Bronchial epithelial cell (primary cell): ENCODE measurements at regions not wholly inside any gene's neighbourhood (a gene's known extent, or its start where the extent isn't known, plus 50 kb on each side); places are given as distances from the start of the nearest gene placed in this dataset.

Source experiments
- DNase-seq: peaks from one replicate; pipeline ENCODE4 v3.0.0-alpha.2; 2010; ENCODE audit warnings: low read depth
- FAIRE-seq: peaks from 2 replicates; lab custom pipeline; 2011; peaks lifted over from hg19 to GRCh38; lab: Jason Lieb, UNC
- H3K27me3 ChIP-seq: 2 replicates; pipeline ENCODE4 v1.5.1; 2011; ENCODE audit warnings: low read length; ENCODE audit not compliant: control insufficient read depth, insufficient read depth
- H3K36me3 ChIP-seq: 2 replicates; pipeline ENCODE4 v1.5.1; 2011; ENCODE audit warnings: low read length; ENCODE audit not compliant: control insufficient read depth, insufficient read depth
- H3K4me3 ChIP-seq: 2 replicates; pipeline ENCODE4 v1.5.1; 2011; ENCODE audit warnings: mild to moderate bottlenecking, low read depth, low read length, control low read depth
- TF ChIP-seq, protein P1 (sequence below): IDR thresholded peaks from 2 replicates; pipeline ENCODE4 v1.5.1; 2011; ENCODE audit warnings: mild to moderate bottlenecking, moderate library complexity, low read length, control low read depth, inconsistent platforms; ENCODE audit not compliant: insufficient read depth, severe bottlenecking

DNA sequence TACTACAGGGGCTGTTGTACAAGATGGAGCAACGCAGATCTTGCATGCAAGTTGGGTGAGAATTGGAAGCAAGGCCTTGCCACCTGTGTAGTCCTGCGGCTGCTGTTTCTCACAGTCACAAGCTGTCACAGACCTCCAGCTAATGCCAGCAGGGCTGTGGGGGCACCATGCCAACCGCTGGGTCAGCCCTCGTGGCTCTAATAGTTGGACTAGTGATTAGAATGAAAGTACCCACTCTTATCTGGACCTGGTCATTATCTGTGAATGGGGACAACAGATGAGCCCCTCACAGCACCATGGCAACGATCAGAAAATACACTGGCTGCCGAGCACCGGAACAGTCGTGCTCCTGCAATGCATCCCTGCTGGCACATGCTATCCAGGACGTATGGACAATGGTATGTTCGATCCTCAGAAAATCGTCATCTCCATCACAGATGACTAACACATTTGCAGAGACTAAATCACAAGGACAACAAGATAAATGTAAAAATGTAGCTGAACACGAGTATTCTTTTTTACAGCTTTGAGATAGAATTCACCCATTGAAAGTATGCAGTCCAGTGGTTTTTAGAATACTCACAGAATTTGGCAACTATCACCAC is 80.4 kb upstream of the CALN1 start:
- Histone ChIP-seq H3K4me3 (no peak overlapping the region), H3K36me3 (no peaks in the 10 kb centered on the region), H3K27me3 (no peaks in the 10 kb centered on the region)
- TF ChIP-seq, protein P1, sequence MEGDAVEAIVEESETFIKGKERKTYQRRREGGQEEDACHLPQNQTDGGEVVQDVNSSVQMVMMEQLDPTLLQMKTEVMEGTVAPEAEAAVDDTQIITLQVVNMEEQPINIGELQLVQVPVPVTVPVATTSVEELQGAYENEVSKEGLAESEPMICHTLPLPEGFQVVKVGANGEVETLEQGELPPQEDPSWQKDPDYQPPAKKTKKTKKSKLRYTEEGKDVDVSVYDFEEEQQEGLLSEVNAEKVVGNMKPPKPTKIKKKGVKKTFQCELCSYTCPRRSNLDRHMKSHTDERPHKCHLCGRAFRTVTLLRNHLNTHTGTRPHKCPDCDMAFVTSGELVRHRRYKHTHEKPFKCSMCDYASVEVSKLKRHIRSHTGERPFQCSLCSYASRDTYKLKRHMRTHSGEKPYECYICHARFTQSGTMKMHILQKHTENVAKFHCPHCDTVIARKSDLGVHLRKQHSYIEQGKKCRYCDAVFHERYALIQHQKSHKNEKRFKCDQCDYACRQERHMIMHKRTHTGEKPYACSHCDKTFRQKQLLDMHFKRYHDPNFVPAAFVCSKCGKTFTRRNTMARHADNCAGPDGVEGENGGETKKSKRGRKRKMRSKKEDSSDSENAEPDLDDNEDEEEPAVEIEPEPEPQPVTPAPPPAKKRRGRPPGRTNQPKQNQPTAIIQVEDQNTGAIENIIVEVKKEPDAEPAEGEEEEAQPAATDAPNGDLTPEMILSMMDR, result no peak
- DNase-seq (no peak), FAIRE-seq (no peak)

DNA sequence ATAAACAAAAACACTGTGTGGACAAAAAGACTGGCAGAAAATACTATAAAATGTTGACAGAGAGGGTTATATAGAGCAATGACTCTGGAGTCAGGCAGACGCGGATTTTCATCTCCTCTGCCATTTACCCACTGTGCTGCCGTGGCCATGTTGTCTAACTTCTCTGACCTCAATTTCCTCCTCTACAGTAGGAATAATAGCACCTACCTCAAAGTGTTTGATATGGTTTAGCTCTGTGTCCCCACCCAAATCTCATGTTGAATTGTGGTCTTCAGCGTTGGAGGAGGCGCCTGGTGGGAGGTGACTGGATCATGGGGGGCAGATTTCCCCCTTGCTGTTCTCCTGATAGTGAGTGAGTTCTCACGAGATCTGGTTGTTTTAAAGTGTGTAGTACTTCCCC is 78.2 kb upstream of the CALN1 start:
- H3K36me3 ChIP-seq, result no peaks in the 10 kb centered on the region
- FAIRE-seq, result no peak
- no peak for DNase-seq
- TF ChIP-seq, protein P1, result no peak
- no peak overlapping the region for H3K4me3 ChIP-seq
- H3K27me3 ChIP-seq, result no peaks in the 10 kb centered on the region

- TF ChIP-seq, protein P1, result no peak
- H3K4me3 ChIP-seq, result no peak overlapping the region
- H3K36me3 ChIP-seq, result no peaks in the 10 kb centered on the region
- FAIRE-seq, result no peak
- no peaks in the 10 kb centered on the region for H3K27me3 ChIP-seq
- no peak for DNase-seq
These were observed 69.8 kb upstream of the CALN1 start for GRCh38 chr7:72481934-72482333.

- Histone ChIP-seq H3K4me3 (no peak overlapping the region), H3K27me3 (no peaks in the 10 kb centered on the region), H3K36me3 (no peaks in the 10 kb centered on the region)
- TF ChIP-seq, protein P1, result no peak
- DNase-seq (no peak), FAIRE-seq (no peak)
These were observed 64.6 kb upstream of the CALN1 start for GRCh38 chr7:72476608-72477305.

DNA sequence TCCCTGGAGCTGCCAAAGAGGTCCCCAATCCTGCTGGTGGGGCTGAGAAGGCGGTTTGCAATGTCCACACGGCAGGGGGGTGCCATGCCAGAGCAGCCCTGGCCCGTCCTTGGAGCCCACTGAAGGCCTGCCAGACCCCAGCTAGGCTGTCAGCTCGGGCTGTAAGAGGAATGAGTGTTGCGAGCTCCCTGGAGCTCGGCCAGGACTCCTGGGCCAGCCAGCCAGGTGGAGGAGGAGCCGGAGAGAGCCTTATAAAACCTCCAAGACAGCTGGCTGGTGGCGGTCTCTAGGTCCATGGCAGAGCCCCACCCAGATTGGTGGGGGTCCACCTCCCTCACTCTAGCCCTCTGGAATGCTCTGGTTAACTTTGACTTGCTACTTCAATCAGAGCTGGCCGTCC is 55.1 kb upstream of the CALN1 start:
- TF ChIP-seq, protein P1, result no peak
- Histone ChIP-seq H3K4me3 (no peak overlapping the region), H3K27me3 (no peaks in the 10 kb centered on the region), H3K36me3 (no peaks in the 10 kb centered on the region)
- no peak for FAIRE-seq
- DNase-seq, result no peak

DNA sequence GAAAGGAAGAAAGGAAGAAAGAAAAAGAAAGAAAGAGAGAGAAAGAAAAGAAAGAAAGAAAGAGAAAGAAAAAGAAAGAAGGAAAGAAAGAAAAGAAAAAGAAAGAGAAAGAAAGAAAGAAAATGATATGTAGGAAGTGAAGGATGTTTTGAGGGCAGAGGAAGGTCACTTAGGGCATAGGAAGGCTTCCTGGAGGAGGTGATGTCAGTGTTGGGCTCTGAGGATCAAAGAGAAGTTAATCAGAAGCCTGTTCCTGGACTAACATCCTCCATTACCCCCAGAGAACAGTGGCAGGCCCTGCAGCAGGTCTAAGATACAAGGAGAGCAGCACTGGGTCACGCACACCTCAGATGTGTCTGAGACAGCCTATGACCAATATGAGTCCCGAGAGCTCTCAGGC is 54.7 kb upstream of the CALN1 start:
- Histone ChIP-seq H3K36me3 (no peaks in the 10 kb centered on the region), H3K4me3 (no peak overlapping the region), H3K27me3 (no peaks in the 10 kb centered on the region)
- TF ChIP-seq, protein P1, result no peak
- DNase-seq, result no peak
- FAIRE-seq, result no peak
